Kidney (tissue), 13 donors: ENCODE measurements at regions not wholly inside any gene's neighbourhood (a gene's known extent, or its start where the extent isn't known, plus 50 kb on each side); places are given as distances from the start of the nearest gene placed in this dataset.

ENCODE experiments used
- DNase-seq, 5 donors: peaks; one replicate each; pipeline ENCODE4 v3.0.0-alpha.2; 2013 to 2020
- FAIRE-seq: peaks from 2 replicates; lab custom pipeline; 2012; peaks lifted over from hg19 to GRCh38; lab: Jason Lieb, UNC
- H3K27ac ChIP-seq, 2 donors: one replicate each; pipeline ENCODE4 v1.7.0; 2013; ENCODE audit warnings: low read depth in 2 of 2, low read length in 2 of 2, inconsistent platforms in 1 of 2
- H3K27me3 ChIP-seq: one replicate; pipeline ENCODE4 v1.7.1; 2013; ENCODE audit warnings: low read length, inconsistent platforms; ENCODE audit not compliant: control insufficient read depth, insufficient read depth
- H3K36me3 ChIP-seq, 3 donors: one replicate each; pipeline versions ENCODE4 v1.7.0 to v1.7.1; 2013; ENCODE audit warnings: low read length in 3 of 3, control low read depth in 1 of 3, inconsistent platforms in 1 of 3; ENCODE audit not compliant: insufficient read depth in 3 of 3, control insufficient read depth in 2 of 3
- H3K4me1 ChIP-seq, 3 donors: one replicate each; pipeline versions ENCODE4 v1.7.0 to v1.7.1; 2013; ENCODE audit warnings: low read length in 3 of 3, inconsistent platforms in 1 of 3, low read depth in 1 of 3; ENCODE audit not compliant: control insufficient read depth in 2 of 3, insufficient read depth in 2 of 3
- H3K4me3 ChIP-seq, 3 donors: one replicate each; pipeline versions ENCODE4 v1.7.0 to v1.8.1; 2013; ENCODE audit warnings: low read length in 3 of 3, control low read depth in 1 of 3, inconsistent platforms in 1 of 3
- H3K9ac ChIP-seq, 3 donors: one replicate each; pipeline versions ENCODE4 v1.7.0 to v1.7.1; 2013; ENCODE audit warnings: low read length in 3 of 3, control low read depth in 1 of 3, inconsistent platforms in 1 of 3
- H3K9me3 ChIP-seq, 3 donors: one replicate each; pipeline versions ENCODE4 v1.7.0 to v1.7.1; 2013; ENCODE audit warnings: low read length in 3 of 3, control low read depth in 1 of 3, inconsistent platforms in 1 of 3; ENCODE audit not compliant: control insufficient read depth in 2 of 3, insufficient read depth in 1 of 3
- intact Hi-C: fragments of 100-400 bp; cut with DNase I; formaldehyde crosslinking; loops from one replicate; pipeline ENCODE4 v1.11.1; 2022
- TF ChIP-seq, protein P1 (sequence below): IDR thresholded peaks from 3 replicates; pipeline ENCODE4 v1.5.1; 2012; ENCODE audit warnings: mild to moderate bottlenecking, moderate library complexity, borderline replicate concordance; ENCODE audit not compliant: insufficient read depth; ENCODE audit errors: extremely low read depth
- donor health status: control.
- donor health status: control.
- donor health status: control.
- donor health status: control.
- donor health status: control.
- donor health status: DM: yes; HTN: yes; CAD: no.
- donor health status: Normal renal cell carcinoma (clear cell type).

DNA sequence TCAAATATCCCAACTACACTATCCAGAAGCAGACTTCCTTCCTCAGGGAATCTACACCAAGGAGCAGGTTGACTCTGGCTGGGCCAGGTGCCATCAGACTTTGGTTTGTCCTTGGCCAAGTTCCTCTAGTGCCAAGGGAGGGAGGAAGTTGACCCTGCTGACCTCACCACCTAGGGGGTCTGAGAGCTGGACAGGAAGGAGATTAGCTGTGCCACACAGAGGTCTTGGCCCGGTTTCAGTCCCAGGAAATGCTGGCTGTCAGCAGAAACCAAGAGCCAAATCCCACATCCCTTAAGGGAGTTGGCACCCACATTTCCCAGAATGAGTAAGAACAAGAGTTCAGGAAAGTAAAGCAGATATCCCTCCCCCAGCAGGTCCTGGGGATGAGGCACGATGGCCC, 178.2 kb downstream of the SALL1 start:
- DNase-seq, result no peak
- H3K36me3 ChIP-seq, result no peaks in the 10 kb centered on the region
- TF ChIP-seq, protein P1, sequence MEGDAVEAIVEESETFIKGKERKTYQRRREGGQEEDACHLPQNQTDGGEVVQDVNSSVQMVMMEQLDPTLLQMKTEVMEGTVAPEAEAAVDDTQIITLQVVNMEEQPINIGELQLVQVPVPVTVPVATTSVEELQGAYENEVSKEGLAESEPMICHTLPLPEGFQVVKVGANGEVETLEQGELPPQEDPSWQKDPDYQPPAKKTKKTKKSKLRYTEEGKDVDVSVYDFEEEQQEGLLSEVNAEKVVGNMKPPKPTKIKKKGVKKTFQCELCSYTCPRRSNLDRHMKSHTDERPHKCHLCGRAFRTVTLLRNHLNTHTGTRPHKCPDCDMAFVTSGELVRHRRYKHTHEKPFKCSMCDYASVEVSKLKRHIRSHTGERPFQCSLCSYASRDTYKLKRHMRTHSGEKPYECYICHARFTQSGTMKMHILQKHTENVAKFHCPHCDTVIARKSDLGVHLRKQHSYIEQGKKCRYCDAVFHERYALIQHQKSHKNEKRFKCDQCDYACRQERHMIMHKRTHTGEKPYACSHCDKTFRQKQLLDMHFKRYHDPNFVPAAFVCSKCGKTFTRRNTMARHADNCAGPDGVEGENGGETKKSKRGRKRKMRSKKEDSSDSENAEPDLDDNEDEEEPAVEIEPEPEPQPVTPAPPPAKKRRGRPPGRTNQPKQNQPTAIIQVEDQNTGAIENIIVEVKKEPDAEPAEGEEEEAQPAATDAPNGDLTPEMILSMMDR, result no peak
- H3K27me3 ChIP-seq, result no peaks in the 10 kb centered on the region
- intact Hi-C loops, result no loop called here
- H3K9me3 ChIP-seq, result no peaks in the 10 kb centered on the region
- no peak overlapping the region for H3K27ac ChIP-seq
- H3K4me1 ChIP-seq, result peaks cover 0 to 5% (median 3%) of the 10 kb centered on the region in 3 donors
- FAIRE-seq, result no peak
- no peak overlapping the region for H3K9ac ChIP-seq
- no peak overlapping the region for H3K4me3 ChIP-seq

DNA sequence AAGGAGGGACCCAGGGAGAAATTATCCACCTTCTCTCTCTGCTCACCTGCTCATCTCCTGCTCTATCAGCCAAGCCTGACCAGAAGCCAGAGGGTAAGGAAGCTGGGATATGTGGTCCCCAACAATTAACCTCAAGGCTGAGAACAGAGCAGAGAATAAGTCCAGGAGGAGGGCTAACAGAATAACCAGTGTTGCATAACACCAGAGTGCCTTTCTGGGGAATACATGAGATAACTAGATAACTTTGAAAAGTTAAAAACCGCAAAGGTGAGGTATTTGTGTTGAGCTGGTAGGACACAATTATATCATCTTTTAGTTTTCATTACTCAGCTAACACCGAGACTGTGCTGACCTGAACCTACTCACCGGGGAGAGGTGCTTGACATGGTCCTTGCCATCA, 180.8 kb downstream of the SALL1 start:
- no peak for FAIRE-seq

DNA sequence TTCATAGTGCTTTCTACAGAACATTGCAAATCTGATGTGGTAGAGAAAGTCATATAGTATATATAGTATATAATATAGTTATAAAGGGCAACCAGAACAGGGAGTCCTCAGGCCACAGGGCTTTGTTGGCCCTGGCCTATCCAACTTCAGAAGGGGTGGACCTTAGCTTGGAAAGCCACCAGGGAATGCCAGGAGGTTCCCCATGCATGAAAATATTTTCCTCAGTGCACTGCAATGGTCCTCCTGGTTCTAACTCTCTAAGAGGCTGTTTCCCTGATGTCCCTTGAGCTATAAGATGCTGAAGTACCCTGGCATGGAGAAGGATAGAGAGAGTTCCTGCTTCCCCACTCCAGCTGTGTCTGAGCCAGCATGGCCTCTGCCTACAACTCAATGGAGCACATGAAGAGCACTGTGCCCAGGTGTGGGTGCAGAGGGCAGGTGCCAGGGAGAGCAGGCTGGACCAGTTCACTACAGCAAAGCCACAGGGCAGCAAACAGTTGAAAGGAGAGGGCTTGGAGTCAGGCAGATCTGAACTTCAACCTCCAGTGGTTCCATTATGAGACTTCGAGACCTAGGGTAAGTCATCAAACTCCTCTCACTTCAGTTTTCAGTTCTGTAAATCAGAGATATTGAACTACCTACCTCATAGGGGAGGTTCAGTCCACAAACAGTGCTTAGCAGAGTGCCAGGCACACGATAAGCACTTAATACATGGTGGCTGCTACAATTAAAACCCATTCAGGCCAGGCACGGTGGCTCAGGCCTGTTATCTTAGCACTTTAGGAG, 183.1 kb downstream of the SALL1 start:
- intact Hi-C loops, result no loop called here
- H3K9ac ChIP-seq, result no peak overlapping the region
- TF ChIP-seq, protein P1, result no peak
- no peaks in the 10 kb centered on the region for H3K9me3 ChIP-seq
- H3K36me3 ChIP-seq, result no peaks in the 10 kb centered on the region
- no peak overlapping the region for H3K27ac ChIP-seq
- H3K4me3 ChIP-seq, result no peak overlapping the region
- FAIRE-seq (no peak), DNase-seq (no peak)
- no peaks in the 10 kb centered on the region for H3K27me3 ChIP-seq
- H3K4me1 ChIP-seq, result peaks cover 0 to 3% (median 3%) of the 10 kb centered on the region in 3 donors

More for the DNA sequence above, 180.8 kb downstream of the SALL1 start:
- no peak overlapping the region for H3K4me3 ChIP-seq
- TF ChIP-seq, protein P1, result no peak
- H3K27me3 ChIP-seq, result no peaks in the 10 kb centered on the region
- peaks cover 0 to 5% (median 3%) of the 10 kb centered on the region in 3 donors for H3K4me1 ChIP-seq
- H3K36me3 ChIP-seq, result no peaks in the 10 kb centered on the region
- no peaks in the 10 kb centered on the region for H3K9me3 ChIP-seq
- H3K9ac ChIP-seq, result no peak overlapping the region
- DNase-seq, result peak in 1 of 5 donors; percentile 15
- H3K27ac ChIP-seq, result no peak overlapping the region
- intact Hi-C loops, result no loop called here

DNA sequence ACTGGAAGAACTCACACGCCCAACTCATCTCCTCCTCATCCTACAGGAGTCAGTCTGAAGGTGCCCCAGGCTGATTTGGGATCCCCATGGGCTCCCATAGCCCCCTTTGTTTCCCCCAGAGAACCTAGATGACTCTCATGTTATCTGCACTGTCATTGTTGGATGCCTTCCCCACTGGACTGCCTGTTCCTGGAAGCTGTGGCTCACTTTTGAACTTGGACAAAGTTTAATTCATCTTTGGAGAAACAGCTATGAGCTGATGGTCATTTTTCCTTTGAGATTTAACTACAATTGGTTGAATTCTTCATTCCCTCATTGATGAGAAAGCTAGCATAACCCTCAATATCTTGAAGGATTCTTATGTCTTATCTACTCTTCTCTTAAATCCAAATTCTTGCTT, 186.6 kb downstream of the SALL1 start:
- Histone ChIP-seq H3K4me1 (peaks cover 0 to 8% (median 3%) of the 10 kb centered on the region in 3 donors), H3K27me3 (no peaks in the 10 kb centered on the region), H3K27ac (no peak overlapping the region), H3K9ac (no peak overlapping the region), H3K9me3 (no peaks in the 10 kb centered on the region), H3K4me3 (no peak overlapping the region), H3K36me3 (no peaks in the 10 kb centered on the region)
- DNase-seq, result no peak
- intact Hi-C loops, result no loop called here
- TF ChIP-seq, protein P1, result no peak
- no peak for FAIRE-seq
